Breast epithelium (tissue), 3 donors: ENCODE measurements at regions not wholly inside any gene's neighbourhood (a gene's known extent, or its start where the extent isn't known, plus 50 kb on each side); places are given as distances from the start of the nearest gene placed in this dataset.

Experiments used
- POLR2A ChIP-seq: fragments of 450-650 bp; IDR thresholded peaks from one replicate; pipeline ENCODE4 v1.6.1; 2016; ENCODE audit warnings: antibody characterized with exemption, mild to moderate bottlenecking, moderate library complexity
- POLR2AphosphoS5 ChIP-seq, 3 donors: sonication (generic); formaldehyde crosslinking; IDR thresholded peaks; one replicate each; pipeline ENCODE4 v1.6.1; 2017; ENCODE audit warnings: antibody characterized with exemption in 3 of 3
- TF ChIP-seq, protein P1 (sequence below), 3 donors: fragments of 450-650 bp; IDR thresholded peaks; one replicate each; pipeline ENCODE4 v1.5.1; 2016 to 2017; ENCODE audit warnings: antibody characterized with exemption in 3 of 3, mild to moderate bottlenecking in 3 of 3, moderate library complexity in 3 of 3

DNA sequence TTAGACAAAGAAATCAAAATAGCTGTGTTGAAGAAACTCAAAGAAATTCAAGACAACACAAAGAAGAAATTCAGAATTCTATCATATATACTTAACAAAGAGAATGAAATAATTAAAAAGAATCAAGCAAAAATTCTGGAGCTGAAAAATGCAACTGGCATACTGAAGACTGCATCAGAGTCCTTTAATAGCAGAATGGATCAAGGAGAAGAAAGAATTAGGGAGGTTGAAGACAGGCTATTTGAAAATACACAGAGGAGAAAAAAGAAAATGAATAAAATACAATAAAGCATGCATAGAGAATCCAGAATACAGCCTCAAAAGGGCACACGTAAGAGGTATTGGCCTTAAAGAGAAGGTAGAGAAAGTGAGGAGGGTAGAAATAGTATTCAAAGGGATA is 179.5 kb upstream of the SPIN4 start:
- TF ChIP-seq, protein P1, sequence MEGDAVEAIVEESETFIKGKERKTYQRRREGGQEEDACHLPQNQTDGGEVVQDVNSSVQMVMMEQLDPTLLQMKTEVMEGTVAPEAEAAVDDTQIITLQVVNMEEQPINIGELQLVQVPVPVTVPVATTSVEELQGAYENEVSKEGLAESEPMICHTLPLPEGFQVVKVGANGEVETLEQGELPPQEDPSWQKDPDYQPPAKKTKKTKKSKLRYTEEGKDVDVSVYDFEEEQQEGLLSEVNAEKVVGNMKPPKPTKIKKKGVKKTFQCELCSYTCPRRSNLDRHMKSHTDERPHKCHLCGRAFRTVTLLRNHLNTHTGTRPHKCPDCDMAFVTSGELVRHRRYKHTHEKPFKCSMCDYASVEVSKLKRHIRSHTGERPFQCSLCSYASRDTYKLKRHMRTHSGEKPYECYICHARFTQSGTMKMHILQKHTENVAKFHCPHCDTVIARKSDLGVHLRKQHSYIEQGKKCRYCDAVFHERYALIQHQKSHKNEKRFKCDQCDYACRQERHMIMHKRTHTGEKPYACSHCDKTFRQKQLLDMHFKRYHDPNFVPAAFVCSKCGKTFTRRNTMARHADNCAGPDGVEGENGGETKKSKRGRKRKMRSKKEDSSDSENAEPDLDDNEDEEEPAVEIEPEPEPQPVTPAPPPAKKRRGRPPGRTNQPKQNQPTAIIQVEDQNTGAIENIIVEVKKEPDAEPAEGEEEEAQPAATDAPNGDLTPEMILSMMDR (IDR thresholded peaks at IDR 0.05): no peak
- TF ChIP-seq POLR2A (no peak), POLR2AphosphoS5 (IDR thresholded peaks at IDR 0.05) (no peak)
